Activated CD8-positive, alpha-beta memory T cell treated with anti-CD3 and anti-CD28 coated beads, Interleukin-2, amount 50 U/mL, for 24 hours (primary cell): ENCODE measurements at regions not wholly inside any gene's neighbourhood (a gene's known extent, or its start where the extent isn't known, plus 50 kb on each side); places are given as distances from the start of the nearest gene placed in this dataset.
"Not testable (repeated sequence)": the region's sequence is repeated elsewhere in the genome, so short reads cannot be mapped to it uniquely, and the experiment has no call there.

Experiments
- DNase-seq: peaks from one replicate; pipeline ENCODE4 v3.0.0-alpha.2; 2020; ENCODE audit errors: extremely low read depth

DNA sequence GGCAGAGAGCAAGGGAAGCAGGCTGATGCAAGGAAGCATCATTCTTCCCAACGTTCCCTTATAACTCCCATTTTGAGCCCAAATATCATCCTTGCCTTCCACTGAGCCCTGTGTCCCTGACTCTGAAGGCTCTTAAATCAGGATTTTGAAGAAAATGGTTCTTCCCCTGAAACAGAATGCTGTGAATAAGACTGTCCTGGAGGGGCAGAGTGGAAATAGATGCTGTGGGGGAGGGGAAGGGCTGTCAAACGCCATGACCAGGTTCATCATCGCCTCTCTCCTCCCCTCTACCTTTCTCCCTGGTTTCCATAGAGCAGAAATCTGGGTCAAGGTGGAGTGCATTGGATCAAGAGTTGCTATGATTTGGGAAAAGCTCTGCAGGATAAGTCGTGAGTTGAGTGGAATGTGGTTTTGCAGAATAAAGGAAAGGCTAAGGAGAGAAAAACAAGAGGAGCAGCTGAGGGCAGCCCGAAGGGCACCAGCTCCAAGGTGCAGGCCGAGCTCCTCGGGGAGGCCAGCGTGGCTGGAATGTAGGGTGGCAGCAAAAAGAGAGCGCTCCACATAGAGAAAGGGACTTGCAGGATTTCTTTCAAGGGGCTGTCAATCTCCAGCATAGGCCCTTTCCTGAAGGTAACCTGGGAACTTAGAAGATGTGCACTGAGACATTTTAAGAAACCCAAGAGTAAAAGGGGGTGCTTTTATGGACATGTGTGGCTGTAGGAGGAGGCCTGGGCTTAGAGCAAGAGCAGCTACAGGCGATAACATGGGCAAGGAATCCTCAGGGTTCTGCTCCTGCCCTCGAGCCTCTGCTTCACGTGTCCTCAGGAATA lies 120.8 kb upstream of the CDYL start:
- DNase-seq: no peak

GRCh38 chr6:4653141-4653540 lies 123.1 kb upstream of the CDYL start:
- DNase-seq: no peak

DNA sequence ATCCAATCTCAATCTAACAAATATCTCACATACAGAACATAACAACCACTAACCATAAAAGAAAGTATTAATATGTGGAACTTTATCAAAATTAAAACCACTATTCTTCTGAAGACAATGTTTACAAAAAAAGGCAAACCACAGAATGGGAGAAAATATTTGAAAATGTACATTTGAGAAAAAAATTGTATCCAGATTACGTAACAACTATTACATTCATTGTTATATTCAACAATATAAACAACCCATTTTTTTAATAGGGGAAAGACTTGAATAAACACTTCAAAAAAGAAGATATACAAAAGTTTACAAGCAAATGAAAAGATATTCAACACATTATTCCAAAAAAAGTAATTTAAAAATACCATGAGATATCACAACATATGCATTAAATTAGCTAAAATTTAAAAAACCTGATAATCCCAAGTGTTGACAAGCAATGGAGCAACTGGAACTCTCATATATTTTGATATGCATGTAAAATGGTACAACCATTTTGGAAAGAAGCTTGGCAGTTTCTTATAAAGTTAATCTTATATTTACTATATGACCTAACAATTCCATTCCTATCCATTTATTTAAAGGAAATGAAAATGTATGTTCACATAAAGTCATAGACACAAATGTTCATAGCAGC lies 124.3 kb upstream of the CDYL start:
- DNase-seq: no peak

DNA sequence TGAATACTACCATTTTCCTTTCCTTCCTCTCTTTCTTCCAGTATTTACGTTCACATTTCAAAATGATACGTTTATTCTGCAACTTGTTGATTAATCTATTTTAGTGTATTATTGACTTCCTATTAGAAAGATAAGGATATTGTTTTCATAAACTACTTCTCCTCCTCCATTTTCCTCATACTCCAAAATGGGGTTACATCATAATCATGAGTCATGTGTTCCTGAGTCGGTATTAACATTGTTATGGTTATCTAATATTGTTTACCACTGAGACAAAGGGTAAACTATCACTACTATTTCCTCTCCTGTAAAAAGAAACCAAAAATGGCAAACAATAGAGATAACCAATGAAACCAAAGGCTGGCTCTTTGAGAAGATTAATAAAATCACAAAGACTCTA lies 126.5 kb upstream of the CDYL start:
- no peak for DNase-seq

GRCh38 chr6:4647414-4648365 lies 128.5 kb upstream of the CDYL start:
- no peak for DNase-seq

GRCh38 chr6:4645713-4646360 lies 130.4 kb upstream of the CDYL start:
- no peak for DNase-seq

GRCh38 chr6:4644996-4645395 lies 131.2 kb upstream of the CDYL start:
- no peak for DNase-seq

GRCh38 chr6:4641461-4641860 lies 134.7 kb upstream of the CDYL start:
- no peak for DNase-seq

DNA sequence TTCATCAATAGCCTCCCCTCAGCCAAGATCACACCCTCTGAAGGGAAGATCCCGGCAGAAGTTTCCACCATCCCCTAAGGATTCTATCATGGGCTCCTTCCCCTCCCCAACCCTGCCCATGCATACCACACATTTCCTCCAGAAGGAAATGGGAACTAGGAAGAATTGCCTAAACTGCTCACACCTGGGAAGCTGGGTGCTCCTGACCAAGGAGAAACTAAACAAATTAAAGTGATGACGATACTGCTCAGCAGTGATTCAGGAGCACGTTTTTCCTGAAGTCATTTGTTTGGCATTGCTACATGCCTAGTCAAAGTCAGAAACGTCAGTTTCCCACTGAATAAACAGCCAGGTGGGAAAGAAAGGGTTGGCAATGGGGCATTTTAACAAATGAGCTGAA lies 136.1 kb upstream of the CDYL start:
- DNase-seq: no peak

- DNase-seq: no peak
These were observed 137.6 kb upstream of the CDYL start for GRCh38 chr6:4638641-4639040.

GRCh38 chr6:4637691-4638433 lies 138.3 kb upstream of the CDYL start:
- DNase-seq: peak; percentile 13

GRCh38 chr6:4636881-4637224 lies 139.4 kb upstream of the CDYL start:
- DNase-seq: no peak

DNA sequence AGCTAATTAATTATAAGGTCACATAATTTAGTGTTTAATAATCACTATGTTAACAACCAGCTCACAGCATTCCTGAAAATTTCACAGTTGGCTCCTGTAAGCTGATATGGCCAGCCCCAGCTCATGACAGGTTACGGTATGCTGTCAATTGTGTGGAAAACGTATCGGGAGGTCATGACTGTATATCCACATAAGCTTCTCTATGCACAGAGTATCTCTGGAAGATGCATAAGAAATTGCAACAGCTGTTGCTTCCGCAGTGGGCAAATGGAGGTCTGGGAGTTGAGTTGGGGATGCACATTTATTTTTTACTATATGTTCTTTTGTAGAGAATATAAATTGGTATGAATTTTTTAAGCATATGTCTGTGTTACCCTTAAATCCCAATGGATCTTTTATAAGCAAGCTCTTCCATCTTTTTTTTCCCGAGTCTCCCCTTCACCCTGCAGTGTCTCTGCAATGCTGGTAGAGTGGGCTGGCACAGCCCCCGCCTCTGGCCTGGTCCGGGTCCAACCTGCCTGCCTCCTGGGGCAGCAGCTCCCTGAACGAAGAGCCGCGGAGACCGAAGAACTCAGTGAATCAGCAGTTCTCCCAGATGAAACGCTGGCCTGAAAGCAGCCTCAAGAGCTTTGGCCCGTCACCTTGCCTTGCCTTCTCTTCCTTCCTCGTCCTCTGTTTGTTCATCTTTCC lies 139.9 kb upstream of the CDYL start:
- no peak for DNase-seq

GRCh38 chr6:4635666-4636065 lies 140.5 kb upstream of the CDYL start:
- no peak for DNase-seq

DNA sequence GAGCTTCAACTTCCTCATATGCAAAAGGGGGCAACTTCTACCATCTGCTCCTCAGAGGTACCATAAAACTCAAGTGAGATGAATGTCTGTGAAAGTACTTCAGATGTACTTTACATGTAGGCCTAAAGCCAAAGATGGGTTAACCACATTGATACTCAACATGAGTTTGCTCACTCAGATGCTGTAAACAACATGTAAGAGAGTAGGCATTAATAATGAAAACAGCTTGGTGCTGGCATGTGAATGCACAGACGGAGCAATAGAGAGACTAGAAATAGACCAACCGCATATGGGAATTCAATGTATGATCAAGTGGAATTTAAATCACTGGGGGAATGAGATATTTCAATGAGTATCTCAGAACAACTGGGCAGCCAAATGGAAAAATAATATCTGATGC lies 143.8 kb upstream of the CDYL start:
- no peak for DNase-seq

- not testable (repeated sequence) for DNase-seq
These were observed 146.4 kb upstream of the CDYL start for GRCh38 chr6:4629789-4630188.

DNA sequence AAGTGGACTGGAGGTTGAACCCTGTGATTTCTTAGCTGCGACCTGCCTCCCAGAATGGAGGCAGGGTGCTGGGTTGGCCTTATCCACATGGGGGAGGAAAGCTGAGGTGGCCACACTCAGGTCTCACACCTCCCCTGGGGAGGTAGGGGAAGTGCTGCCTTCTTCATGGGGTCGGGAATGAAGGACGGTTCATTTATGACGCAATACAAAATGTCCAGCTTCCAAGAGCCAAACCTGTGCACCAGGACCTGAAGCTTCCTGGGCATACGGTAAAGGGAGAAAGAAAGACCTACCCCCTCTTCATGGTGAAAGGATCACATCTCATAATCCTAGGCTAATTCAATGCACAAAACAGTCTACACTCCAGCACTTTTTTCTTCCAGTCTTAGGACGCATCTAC lies 150.6 kb upstream of the CDYL start:
- DNase-seq: no peak

GRCh38 chr6:4624726-4625125 lies 151.5 kb upstream of the CDYL start:
- DNase-seq: no peak

DNA sequence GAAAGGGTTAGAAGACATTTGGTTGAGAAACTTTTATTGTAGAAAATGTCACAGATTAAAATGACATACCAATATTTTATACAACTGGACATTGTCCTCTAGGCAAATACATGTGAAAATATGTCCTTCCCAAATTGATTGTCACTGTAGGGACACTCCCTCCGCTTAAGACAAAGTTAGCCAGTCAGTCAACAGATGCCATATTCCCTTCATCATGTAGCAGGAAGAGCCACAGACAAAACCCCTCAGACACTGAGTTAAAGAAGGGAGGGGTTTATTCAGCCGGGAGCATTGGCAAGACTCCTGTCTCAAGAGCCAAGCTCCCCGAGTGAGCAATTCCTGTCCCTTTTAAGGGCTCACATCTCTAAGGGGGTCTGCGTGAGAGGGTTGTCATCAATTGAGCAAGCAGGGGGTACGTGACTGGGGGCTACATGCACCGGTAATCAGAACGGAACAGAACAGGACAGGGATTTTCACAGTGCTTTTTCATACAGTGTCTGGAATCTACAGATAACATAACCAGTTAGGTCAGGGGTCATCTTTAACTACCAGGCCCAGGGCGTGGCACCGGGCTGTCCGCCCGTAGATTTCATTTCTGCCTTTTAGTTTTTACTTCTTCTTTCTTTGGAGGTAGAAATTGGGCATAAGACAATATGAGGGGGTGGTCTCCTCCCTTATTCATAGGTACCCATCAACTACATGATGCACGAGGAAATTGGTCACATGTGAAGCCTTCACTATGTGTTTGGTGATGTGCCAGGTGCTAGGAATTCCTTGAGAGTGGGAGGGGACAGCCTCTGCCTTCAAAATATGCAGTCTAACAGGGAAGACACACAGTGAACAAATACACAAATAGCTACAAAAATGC lies 155.7 kb upstream of the CDYL start:
- no peak for DNase-seq

DNA sequence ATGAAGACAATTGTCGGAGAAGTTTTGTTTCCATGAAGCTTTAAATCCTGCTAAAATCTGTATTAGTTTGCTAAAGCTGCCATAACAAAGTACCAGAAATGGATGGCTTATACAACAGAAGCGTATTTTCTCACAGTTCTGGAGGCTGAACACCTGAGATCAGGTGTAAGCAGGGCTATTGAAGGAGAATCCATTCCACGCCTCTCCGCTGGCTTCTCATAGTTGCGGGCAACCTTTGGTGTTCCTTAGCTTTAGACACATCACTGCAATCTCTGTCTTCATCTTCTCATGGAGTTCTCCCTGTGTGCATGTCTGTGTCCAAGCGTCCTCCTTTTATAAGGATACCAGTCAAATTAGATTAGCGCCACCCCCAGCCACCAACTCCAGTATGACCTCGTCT lies 159.9 kb upstream of the CDYL start:
- no peak for DNase-seq
